ENCODE measurements at regions not wholly inside any gene's neighbourhood (a gene's known extent, or its start where the extent isn't known, plus 50 kb on each side); places are given as distances from the start of the nearest gene placed in this dataset.

- no peak for DNase-seq
These were observed 472.0 kb upstream of the CNTNAP2 start for GRCh38 chr7:145644426-145645134.

- DNase-seq: no peak
These were observed 472.6 kb upstream of the CNTNAP2 start for GRCh38 chr7:145643981-145644380.

GRCh38 chr7:145633513-145633912 is 483.1 kb upstream of the CNTNAP2 start:
- no peak for DNase-seq

- no peak for DNase-seq
These were observed 492.0 kb upstream of the CNTNAP2 start for GRCh38 chr7:145624618-145625017.

GRCh38 chr7:145605963-145606362 is 510.6 kb upstream of the CNTNAP2 start:
- DNase-seq: no peak

- DNase-seq: no peak
These were observed 517.2 kb upstream of the CNTNAP2 start for GRCh38 chr7:145599376-145599775.

GRCh38 chr7:145584401-145584800 is 532.2 kb upstream of the CNTNAP2 start:
- DNase-seq: no peak

- no peak for DNase-seq
These were observed 533.8 kb upstream of the CNTNAP2 start for GRCh38 chr7:145582742-145583303.

GRCh38 chr7:145557805-145558204 is 558.8 kb upstream of the CNTNAP2 start:
- DNase-seq: no peak

- DNase-seq: no peak
These were observed 573.4 kb upstream of the CNTNAP2 start for GRCh38 chr7:145543242-145543641.

- no peak for DNase-seq
These were observed 576.7 kb upstream of the CNTNAP2 start for GRCh38 chr7:145539910-145540309.

GRCh38 chr7:145534301-145534700 is 582.3 kb upstream of the CNTNAP2 start:
- no peak for DNase-seq

- DNase-seq: no peak
These were observed 596.3 kb upstream of the CNTNAP2 start for GRCh38 chr7:145520284-145520683.

- no peak for DNase-seq
These were observed 605.6 kb upstream of the CNTNAP2 start for GRCh38 chr7:145511004-145511403.

GRCh38 chr7:145497911-145498525 is 618.6 kb upstream of the CNTNAP2 start:
- DNase-seq: no peak

- DNase-seq: no peak
These were observed 626.2 kb upstream of the CNTNAP2 start for GRCh38 chr7:145490356-145490755.

- DNase-seq: no peak
These were observed 627.0 kb upstream of the CNTNAP2 start for GRCh38 chr7:145489609-145490008.

GRCh38 chr7:145488816-145489215 is 627.8 kb upstream of the CNTNAP2 start:
- DNase-seq: no peak

- DNase-seq: no peak
These were observed 634.6 kb upstream of the CNTNAP2 start for GRCh38 chr7:145481985-145482384.

- DNase-seq: no peak
These were observed 638.1 kb upstream of the CNTNAP2 start for GRCh38 chr7:145478541-145478940.

- DNase-seq: no peak
These were observed 638.3 kb upstream of the TPK1 start for GRCh38 chr7:145474009-145474686.

GRCh38 chr7:145471883-145472282 is 636.0 kb upstream of the TPK1 start:
- DNase-seq: no peak

GRCh38 chr7:145464287-145464686 is 628.4 kb upstream of the TPK1 start:
- DNase-seq: no peak

GRCh38 chr7:145462463-145462862 is 626.6 kb upstream of the TPK1 start:
- no peak for DNase-seq
